Endodermal cell (in vitro differentiated cells): ENCODE measurements at regions not wholly inside any gene's neighbourhood (a gene's known extent, or its start where the extent isn't known, plus 50 kb on each side); places are given as distances from the start of the nearest gene placed in this dataset.

Experiments used
- DNase-seq: peaks from one replicate; pipeline ENCODE4 v3.0.0-alpha.2; 2017
- H3K27ac ChIP-seq: 2 replicates; pipeline ENCODE4 v1.5.1; 2013; ENCODE audit warnings: mild to moderate bottlenecking, low read depth, low read length, moderate library complexity
- H3K27me3 ChIP-seq: 2 replicates; pipeline ENCODE4 v1.6.1; 2013; ENCODE audit warnings: mild to moderate bottlenecking, low read length, moderate library complexity; ENCODE audit not compliant: insufficient read depth, control insufficient read depth, poor library complexity, severe bottlenecking
- H3K36me3 ChIP-seq: 2 replicates; pipeline ENCODE4 v1.7.0; 2013; ENCODE audit warnings: mild to moderate bottlenecking, low read length, moderate library complexity; ENCODE audit not compliant: control insufficient read depth, insufficient read depth
- H3K4me1 ChIP-seq: one replicate; pipeline ENCODE4 v1.7.0; 2013; ENCODE audit warnings: low read length; ENCODE audit not compliant: control insufficient read depth, insufficient read depth
- H3K4me3 ChIP-seq: 2 replicates; pipeline ENCODE4 v1.5.1; 2013; ENCODE audit warnings: mild to moderate bottlenecking, low read length, moderate library complexity
- H3K9ac ChIP-seq: 2 replicates; pipeline ENCODE4 v1.6.1; 2013; ENCODE audit warnings: mild to moderate bottlenecking, low read length, moderate library complexity; ENCODE audit not compliant: poor library complexity, severe bottlenecking; ENCODE audit errors: extremely low read depth
- H3K9me3 ChIP-seq: 2 replicates; pipeline ENCODE4 v1.6.1; 2013; ENCODE audit warnings: mild to moderate bottlenecking, low read length, moderate library complexity; ENCODE audit not compliant: control insufficient read depth
- H3K27ac Mint-ChIP-seq: 2 replicates; pipeline ENCODE4 v1.8.0; 2020; ENCODE audit warnings: mixed read lengths
- H3K27me3 Mint-ChIP-seq: 2 replicates; pipeline ENCODE4 v1.8.0; 2021; ENCODE audit warnings: mild to moderate bottlenecking, mixed read lengths; ENCODE audit not compliant: insufficient read depth
- H3K36me3 Mint-ChIP-seq: 2 replicates; pipeline ENCODE4 v1.8.0; 2020; ENCODE audit warnings: low read depth, mixed read lengths
- H3K4me1 Mint-ChIP-seq: 2 replicates; pipeline ENCODE4 v1.8.0; 2020; ENCODE audit warnings: mixed read lengths
- H3K4me3 Mint-ChIP-seq: 2 replicates; pipeline ENCODE4 v1.8.0; 2020; ENCODE audit warnings: mild to moderate bottlenecking, moderate library complexity, mixed read lengths
- H3K9me3 Mint-ChIP-seq: 2 replicates; pipeline ENCODE4 v1.8.0; 2020; ENCODE audit warnings: mild to moderate bottlenecking, mixed read lengths
- CTCF ChIP-seq: fragments of 200-600 bp; sonication (generic); conservative IDR thresholded peaks from 2 replicates; pipeline ENCODE4 v1.5.0; 2021; ENCODE audit warnings: antibody characterized with exemption, mild to moderate bottlenecking
- WGBS, 2 experiments: methylation state at CpG; one replicate each; pipeline versions ENCODE4 v1.1.5 to v1.1.7; 2013; ENCODE audit warnings: missing lambda C conversion rate in 2 of 2, mixed read lengths in 1 of 2; ENCODE audit not compliant: insufficient coverage in 1 of 2, insufficient read length in 1 of 2; 5-methylcytosine and 5-hydroxymethylcytosine counted together

- Mint-ChIP-seq H3K36me3 (no peaks in the 10 kb centered on the region), H3K27me3 (peaks cover 8% of the 10 kb centered on the region), H3K9me3 (peaks cover 4% of the 10 kb centered on the region), H3K4me3 (peak overlapping the region; percentile 7), H3K27ac (peak overlapping the region; percentile 87), H3K4me1 (peaks cover 17% of the 10 kb centered on the region)
- Histone ChIP-seq H3K9me3 (no peaks in the 10 kb centered on the region), H3K27me3 (no peaks in the 10 kb centered on the region), H3K4me1 (no peaks in the 10 kb centered on the region), H3K27ac (peak overlapping the region; percentile 72), H3K9ac (no peak overlapping the region), H3K4me3 (no peak overlapping the region), H3K36me3 (no peaks in the 10 kb centered on the region)
- TF ChIP-seq CTCF: no peak
- DNase-seq: peak; percentile 78
- WGBS, 2 experiments: 29 to 38% methylated on average over 7 to 24 of the region's 24 CpGs
These were observed 81.0 kb upstream of the AKT3 start for GRCh38 chr1:243930822-243931671.

GRCh38 chr1:243927381-243927780 is 77.3 kb upstream of the AKT3 start:
- no peaks in the 10 kb centered on the region for H3K36me3 ChIP-seq
- Mint-ChIP-seq H3K27me3 (peaks cover 13% of the 10 kb centered on the region), H3K36me3 (no peaks in the 10 kb centered on the region), H3K4me1 (peaks cover 31% of the 10 kb centered on the region), H3K27ac (peak overlapping the region; percentile 17), H3K9me3 (no peaks in the 10 kb centered on the region), H3K4me3 (no peak overlapping the region)
- TF ChIP-seq CTCF: no peak
- peaks cover 3% of the 10 kb centered on the region for H3K4me1 ChIP-seq
- no peak for DNase-seq
- H3K4me3 ChIP-seq: no peak overlapping the region
- no peaks in the 10 kb centered on the region for H3K9me3 ChIP-seq
- no peaks in the 10 kb centered on the region for H3K27me3 ChIP-seq
- peak overlapping the region; percentile 77 for H3K27ac ChIP-seq
- WGBS, 2 experiments: 77 to 95% methylated on average over 2 of the region's 2 CpGs
- no peak overlapping the region for H3K9ac ChIP-seq

GRCh38 chr1:243926803-243927245 is 76.8 kb upstream of the AKT3 start:
- Histone ChIP-seq H3K4me1 (peaks cover 3% of the 10 kb centered on the region), H3K36me3 (no peaks in the 10 kb centered on the region), H3K9me3 (no peaks in the 10 kb centered on the region), H3K27me3 (no peaks in the 10 kb centered on the region), H3K9ac (peak overlapping the region; percentile 30), H3K27ac (peak overlapping the region; percentile 77), H3K4me3 (no peak overlapping the region)
- no peak overlapping the region for H3K27ac Mint-ChIP-seq
- peak; percentile 65 for DNase-seq
- no peaks in the 10 kb centered on the region for H3K9me3 Mint-ChIP-seq
- TF ChIP-seq CTCF: no peak
- no peak overlapping the region for H3K4me3 Mint-ChIP-seq
- H3K4me1 Mint-ChIP-seq: peaks cover 31% of the 10 kb centered on the region
- peaks cover 14% of the 10 kb centered on the region for H3K27me3 Mint-ChIP-seq
- H3K36me3 Mint-ChIP-seq: no peaks in the 10 kb centered on the region
- 30 to 61% methylated on average over 2 to 6 of the region's 6 CpGs for WGBS, 2 experiments
